Sigmoid colon (tissue), 4 donors: ENCODE measurements at regions not wholly inside any gene's neighbourhood (a gene's known extent, or its start where the extent isn't known, plus 50 kb on each side); places are given as distances from the start of the nearest gene placed in this dataset.

ENCODE experiments used
- CTCF ChIP-seq, 4 experiments: fragments of 450-650 bp in 3 of 4; fragments of 200-600 bp in 1 of 4; IDR thresholded peaks; one replicate each; pipeline ENCODE4 v1.5.1; 2016 to 2019; ENCODE audit warnings: antibody characterized with exemption in 4 of 4, mild to moderate bottlenecking in 3 of 4, moderate library complexity in 2 of 4
- POLR2A ChIP-seq, 2 donors: fragments of 450-650 bp; IDR thresholded peaks; one replicate each; pipeline ENCODE4 v1.6.1; 2016; ENCODE audit warnings: antibody characterized with exemption in 2 of 2, mild to moderate bottlenecking in 2 of 2, moderate library complexity in 2 of 2
- POLR2AphosphoS5 ChIP-seq, 4 donors: sonication (generic); formaldehyde crosslinking; IDR thresholded peaks; one replicate each; pipeline ENCODE4 v1.6.1; 2017; ENCODE audit warnings: antibody characterized with exemption in 4 of 4

DNA sequence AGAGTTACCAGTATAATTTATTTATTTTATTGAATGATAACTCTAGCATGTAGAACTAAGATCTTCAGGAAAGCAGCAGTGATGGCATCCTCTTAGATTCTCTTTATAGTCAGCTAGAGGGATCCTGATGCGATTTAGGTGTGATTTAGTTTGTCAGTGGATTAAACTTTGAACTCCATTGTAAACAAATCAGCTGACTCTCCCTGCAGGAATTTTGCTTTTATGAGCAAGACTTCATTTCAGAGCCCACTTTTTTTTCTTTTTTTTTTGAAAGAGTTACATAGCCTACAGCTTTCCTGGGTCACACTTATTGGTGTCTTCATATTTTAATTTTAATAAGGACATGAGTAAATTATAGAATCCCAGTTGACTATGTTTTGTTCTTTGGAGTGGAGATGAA is 93.8 kb upstream of the SEMA6A start:
- TF ChIP-seq CTCF (IDR thresholded peaks at IDR 0.05) (no peak), POLR2A (IDR thresholded peaks at IDR 0.05) (no peak), POLR2AphosphoS5 (IDR thresholded peaks at IDR 0.05) (no peak)
